ENCODE measurements at regions not wholly inside any gene's neighbourhood (a gene's known extent, or its start where the extent isn't known, plus 50 kb on each side); places are given as distances from the start of the nearest gene placed in this dataset.

DNA sequence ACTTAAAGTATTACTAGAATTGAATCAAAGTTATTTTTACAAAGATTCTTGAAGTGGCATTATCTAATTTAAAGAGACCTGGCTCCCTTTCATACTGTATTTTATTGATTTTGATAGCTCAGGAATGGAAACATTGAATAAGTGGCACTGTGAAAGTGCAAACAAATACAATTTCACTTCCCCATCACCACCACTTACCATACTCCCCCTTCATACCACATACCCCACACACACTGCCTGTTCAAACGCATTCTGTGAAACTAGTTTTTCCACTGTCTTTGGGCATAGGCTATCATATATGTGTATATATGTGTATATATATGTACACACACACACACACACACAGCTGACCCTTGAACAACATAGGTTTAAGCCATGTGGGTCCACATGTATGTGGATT, 62.1 kb upstream of the ATG10 start:
- TF ChIP-seq, protein P1, sequence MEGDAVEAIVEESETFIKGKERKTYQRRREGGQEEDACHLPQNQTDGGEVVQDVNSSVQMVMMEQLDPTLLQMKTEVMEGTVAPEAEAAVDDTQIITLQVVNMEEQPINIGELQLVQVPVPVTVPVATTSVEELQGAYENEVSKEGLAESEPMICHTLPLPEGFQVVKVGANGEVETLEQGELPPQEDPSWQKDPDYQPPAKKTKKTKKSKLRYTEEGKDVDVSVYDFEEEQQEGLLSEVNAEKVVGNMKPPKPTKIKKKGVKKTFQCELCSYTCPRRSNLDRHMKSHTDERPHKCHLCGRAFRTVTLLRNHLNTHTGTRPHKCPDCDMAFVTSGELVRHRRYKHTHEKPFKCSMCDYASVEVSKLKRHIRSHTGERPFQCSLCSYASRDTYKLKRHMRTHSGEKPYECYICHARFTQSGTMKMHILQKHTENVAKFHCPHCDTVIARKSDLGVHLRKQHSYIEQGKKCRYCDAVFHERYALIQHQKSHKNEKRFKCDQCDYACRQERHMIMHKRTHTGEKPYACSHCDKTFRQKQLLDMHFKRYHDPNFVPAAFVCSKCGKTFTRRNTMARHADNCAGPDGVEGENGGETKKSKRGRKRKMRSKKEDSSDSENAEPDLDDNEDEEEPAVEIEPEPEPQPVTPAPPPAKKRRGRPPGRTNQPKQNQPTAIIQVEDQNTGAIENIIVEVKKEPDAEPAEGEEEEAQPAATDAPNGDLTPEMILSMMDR (conservative IDR thresholded peaks at IDR 0.05; ENCODE audit: low read length), result no peak
- TF ChIP-seq EZH2phosphoT487 (IDR thresholded peaks at IDR 0.05; ENCODE audit: borderline replicate concordance, low read depth, low read length), result no peak
